Erythroblast (primary cell): ENCODE measurements at regions not wholly inside any gene's neighbourhood (a gene's known extent, or its start where the extent isn't known, plus 50 kb on each side); places are given as distances from the start of the nearest gene placed in this dataset.

Experiments
- GATA1 ChIP-seq: IDR thresholded peaks from 2 replicates; pipeline ENCODE4 v1.6.1; 2011; ENCODE audit warnings: low read depth, mild to moderate bottlenecking, control low read depth, low read length, moderate library complexity
- POLR2A ChIP-seq: IDR thresholded peaks from 2 replicates; pipeline ENCODE4 v1.6.1; 2011; ENCODE audit warnings: mild to moderate bottlenecking, low read length

- TF ChIP-seq POLR2A: no peak
- TF ChIP-seq GATA1: no peak
These were observed 146.7 kb downstream of the NR2F2 start for GRCh38 chr15:96477227-96477626.
